Breast epithelium (tissue), 3 donors: ENCODE measurements at regions not wholly inside any gene's neighbourhood (a gene's known extent, or its start where the extent isn't known, plus 50 kb on each side); places are given as distances from the start of the nearest gene placed in this dataset.

Experiments
- CTCF ChIP-seq, 3 donors: fragments of 450-650 bp; IDR thresholded peaks; one replicate each; pipeline ENCODE4 v1.5.1; 2016 to 2017; ENCODE audit warnings: antibody characterized with exemption in 3 of 3, mild to moderate bottlenecking in 3 of 3, moderate library complexity in 3 of 3
- POLR2A ChIP-seq: fragments of 450-650 bp; IDR thresholded peaks from one replicate; pipeline ENCODE4 v1.6.1; 2016; ENCODE audit warnings: antibody characterized with exemption, mild to moderate bottlenecking, moderate library complexity
- POLR2AphosphoS5 ChIP-seq, 3 donors: sonication (generic); formaldehyde crosslinking; IDR thresholded peaks; one replicate each; pipeline ENCODE4 v1.6.1; 2017; ENCODE audit warnings: antibody characterized with exemption in 3 of 3

GRCh38 chr6:134684423-134684795 is 265.5 kb downstream of the ALDH8A1 start:
- no peak for TF ChIP-seq CTCF (IDR thresholded peaks at IDR 0.05)
- TF ChIP-seq POLR2A = no peak
- no peak for TF ChIP-seq POLR2AphosphoS5 (IDR thresholded peaks at IDR 0.05)
